ENCODE measurements at regions not wholly inside any gene's neighbourhood (a gene's known extent, or its start where the extent isn't known, plus 50 kb on each side); places are given as distances from the start of the nearest gene placed in this dataset.

GRCh38 chr5:6309949-6310348, 68.4 kb downstream of the MED10 start:
- Histone ChIP-seq H3K36me3 (no peaks in the 10 kb centered on the region), H3K9me3 (no peaks in the 10 kb centered on the region), H3K27ac (no peak overlapping the region), H3K27me3 (no peaks in the 10 kb centered on the region), H3K4me3 (no peak overlapping the region), H3K4me1 (no peaks in the 10 kb centered on the region)
- TF ChIP-seq CTCF (IDR thresholded peaks at IDR 0.05): no peak
- DNase-seq: no peak
- intact Hi-C loops (cut with DNase I; ENCODE audit: low total_unique reads): no loop called here

GRCh38 chr5:6308683-6309082, 69.7 kb downstream of the MED10 start:
- no peak for DNase-seq
- H3K4me1 ChIP-seq: no peaks in the 10 kb centered on the region
- H3K9me3 ChIP-seq: no peaks in the 10 kb centered on the region
- H3K36me3 ChIP-seq: no peaks in the 10 kb centered on the region
- no peak overlapping the region for H3K27ac ChIP-seq
- intact Hi-C loops (cut with DNase I; ENCODE audit: low total_unique reads): no loop called here
- H3K4me3 ChIP-seq: no peak overlapping the region
- no peaks in the 10 kb centered on the region for H3K27me3 ChIP-seq
- no peak for TF ChIP-seq CTCF (IDR thresholded peaks at IDR 0.05)

GRCh38 chr5:6307304-6307703, 71.0 kb downstream of the MED10 start:
- no peak for DNase-seq
- no peak overlapping the region for H3K4me3 ChIP-seq
- intact Hi-C loops (cut with DNase I; ENCODE audit: low total_unique reads): no loop called here
- H3K9me3 ChIP-seq: no peaks in the 10 kb centered on the region
- H3K27ac ChIP-seq: no peak overlapping the region
- no peak for TF ChIP-seq CTCF (IDR thresholded peaks at IDR 0.05)
- H3K27me3 ChIP-seq: no peaks in the 10 kb centered on the region
- H3K36me3 ChIP-seq: no peaks in the 10 kb centered on the region
- H3K4me1 ChIP-seq: no peaks in the 10 kb centered on the region

- Histone ChIP-seq H3K4me1 (no peaks in the 10 kb centered on the region), H3K27ac (no peak overlapping the region), H3K4me3 (no peak overlapping the region), H3K27me3 (no peaks in the 10 kb centered on the region), H3K36me3 (no peaks in the 10 kb centered on the region), H3K9me3 (no peaks in the 10 kb centered on the region)
- no peak for TF ChIP-seq CTCF (IDR thresholded peaks at IDR 0.05)
- DNase-seq: no peak
- intact Hi-C loops (cut with DNase I; ENCODE audit: low total_unique reads): no loop called here
Measured at GRCh38 chr5:6305853-6306252, 72.5 kb downstream of the MED10 start.

- intact Hi-C loops (cut with DNase I; ENCODE audit: low total_unique reads): no loop called here
- Histone ChIP-seq H3K27ac (no peak overlapping the region), H3K4me3 (no peak overlapping the region), H3K4me1 (no peaks in the 10 kb centered on the region), H3K27me3 (no peaks in the 10 kb centered on the region), H3K9me3 (no peaks in the 10 kb centered on the region), H3K36me3 (no peaks in the 10 kb centered on the region)
- TF ChIP-seq CTCF (IDR thresholded peaks at IDR 0.05): no peak
- DNase-seq: no peak
Measured at GRCh38 chr5:6302684-6303083, 75.7 kb downstream of the MED10 start.

- intact Hi-C loops (cut with DNase I; ENCODE audit: low total_unique reads): no loop called here
- H3K27me3 ChIP-seq: no peaks in the 10 kb centered on the region
- H3K27ac ChIP-seq: no peak overlapping the region
- no peaks in the 10 kb centered on the region for H3K9me3 ChIP-seq
- no peak for TF ChIP-seq CTCF (IDR thresholded peaks at IDR 0.05)
- H3K4me1 ChIP-seq: no peaks in the 10 kb centered on the region
- no peaks in the 10 kb centered on the region for H3K36me3 ChIP-seq
- no peak overlapping the region for H3K4me3 ChIP-seq
- no peak for DNase-seq
Measured at GRCh38 chr5:6302075-6302474, 76.3 kb downstream of the MED10 start.

All from tibial artery (tissue), 4 donors.